Coronary artery (tissue), 2 donors: ENCODE measurements at regions not wholly inside any gene's neighbourhood (a gene's known extent, or its start where the extent isn't known, plus 50 kb on each side); places are given as distances from the start of the nearest gene placed in this dataset.

Experiments used
- DNase-seq: peaks from one replicate; pipeline ENCODE4 v3.0.0-alpha.2; 2017; ENCODE audit warnings: low spot score
- H3K27ac ChIP-seq, 2 donors: fragments of 200-600 bp; sonication (generic); one replicate each; pipeline ENCODE4 v1.5.1; 2016 to 2019
- H3K4me3 ChIP-seq: fragments of 200-600 bp; sonication (generic); 2 replicates; pipeline ENCODE4 v1.5.1; 2016; ENCODE audit warnings: mild to moderate bottlenecking, moderate library complexity
- CTCF ChIP-seq: fragments of 200-600 bp; sonication (generic); IDR thresholded peaks from one replicate; pipeline ENCODE4 v1.5.1; 2019; ENCODE audit warnings: antibody characterized with exemption

GRCh38 chr13:90868321-90868920 lies 479.1 kb upstream of the MIR17HG start:
- DNase-seq = no peak
- TF ChIP-seq CTCF = peak; percentile 54
- H3K27ac ChIP-seq = no peak overlapping the region
- H3K4me3 ChIP-seq = no peak overlapping the region

- Histone ChIP-seq H3K4me3 (no peak overlapping the region), H3K27ac (no peak overlapping the region)
- TF ChIP-seq CTCF = no peak
- DNase-seq = no peak
Measured at GRCh38 chr13:90869580-90869979, 477.9 kb upstream of the MIR17HG start.

GRCh38 chr13:90872491-90873025 lies 474.9 kb upstream of the MIR17HG start:
- TF ChIP-seq CTCF = no peak
- H3K27ac ChIP-seq = no peak overlapping the region
- no peak for DNase-seq
- H3K4me3 ChIP-seq = no peak overlapping the region

GRCh38 chr13:90880790-90881189 lies 466.7 kb upstream of the MIR17HG start:
- Histone ChIP-seq H3K27ac (no peak overlapping the region), H3K4me3 (no peak overlapping the region)
- DNase-seq = no peak
- no peak for TF ChIP-seq CTCF

GRCh38 chr13:90882551-90882950 lies 464.9 kb upstream of the MIR17HG start:
- Histone ChIP-seq H3K27ac (no peak overlapping the region), H3K4me3 (no peak overlapping the region)
- no peak for TF ChIP-seq CTCF
- no peak for DNase-seq

GRCh38 chr13:90883592-90883991 lies 463.9 kb upstream of the MIR17HG start:
- Histone ChIP-seq H3K27ac (no peak overlapping the region), H3K4me3 (no peak overlapping the region)
- TF ChIP-seq CTCF = no peak
- no peak for DNase-seq

- Histone ChIP-seq H3K27ac (no peak overlapping the region), H3K4me3 (no peak overlapping the region)
- no peak for TF ChIP-seq CTCF
- no peak for DNase-seq
Measured at GRCh38 chr13:90884066-90884465, 463.4 kb upstream of the MIR17HG start.
